ENCODE measurements at regions not wholly inside any gene's neighbourhood (a gene's known extent, or its start where the extent isn't known, plus 50 kb on each side); places are given as distances from the start of the nearest gene placed in this dataset.

DNA sequence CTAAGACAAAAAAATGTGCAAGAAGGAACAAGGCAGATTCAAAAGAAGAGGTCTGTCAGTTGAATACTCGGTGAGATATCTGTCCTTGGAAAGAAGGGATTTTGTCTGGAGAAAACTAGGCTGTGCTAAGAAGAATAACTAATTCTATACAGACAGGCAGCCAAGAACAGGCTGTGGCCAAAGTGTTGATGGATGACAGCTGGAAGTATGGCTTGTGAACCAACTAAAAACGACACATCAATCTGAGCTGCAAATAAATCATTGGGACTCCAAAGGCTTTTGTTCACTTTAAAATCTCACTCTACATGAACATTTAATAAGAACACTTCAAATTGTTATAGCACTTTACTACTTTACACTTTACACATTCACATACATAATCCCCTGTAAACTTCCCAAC is 70.5 kb upstream of the IGSF1 start:
- H3K27ac ChIP-seq (ENCODE audit: control insufficient read depth, insufficient read depth): no peak overlapping the region
- no peaks in the 10 kb centered on the region for H3K79me2 ChIP-seq (ENCODE audit: control insufficient read depth, insufficient read depth, low read length)
- H3K36me3 ChIP-seq (ENCODE audit: control insufficient read depth in 2 of 2, insufficient read depth in 2 of 2, low read length in 1 of 2): no peaks in the 10 kb centered on the region
- no peaks in the 10 kb centered on the region for H3K4me1 ChIP-seq (ENCODE audit: control insufficient read depth, insufficient read depth, low read length)
- no peak overlapping the region for H2AFZ ChIP-seq (ENCODE audit: control insufficient read depth, low read depth, low read length)
- no peak overlapping the region for H3K4me2 ChIP-seq (ENCODE audit: control insufficient read depth, insufficient read depth)
- POLR2A ChIA-PET: no interaction called here
- no peaks in the 10 kb centered on the region for H3K27me3 ChIP-seq (replicated peaks in 1 of 2; ENCODE audit: control insufficient read depth in 2 of 2, insufficient read depth in 2 of 2, low read length in 1 of 2)
- SMC1A ChIA-PET (ENCODE audit: uncharacterized antibody, unreplicated experiment): no interaction called here
- FAIRE-seq (no peak), ATAC-seq (no peak), DNase-seq (ENCODE audit: low read depth, low spot score) (no peak)
- no peak overlapping the region for H3K9ac ChIP-seq (ENCODE audit: control insufficient read depth, insufficient read depth, low read length)
- no peak for TF ChIP-seq NFYB (IDR thresholded peaks at IDR 0.05; ENCODE audit: insufficient read depth, low read depth, low read length)
- TF ChIP-seq SMC3 (IDR thresholded peaks at IDR 0.05; ENCODE audit: borderline replicate concordance, low read length): no peak
- no peak for TF ChIP-seq NFIC (IDR thresholded peaks at IDR 0.05; ENCODE audit: low read depth, low read length)
- TF ChIP-seq, protein P1, sequence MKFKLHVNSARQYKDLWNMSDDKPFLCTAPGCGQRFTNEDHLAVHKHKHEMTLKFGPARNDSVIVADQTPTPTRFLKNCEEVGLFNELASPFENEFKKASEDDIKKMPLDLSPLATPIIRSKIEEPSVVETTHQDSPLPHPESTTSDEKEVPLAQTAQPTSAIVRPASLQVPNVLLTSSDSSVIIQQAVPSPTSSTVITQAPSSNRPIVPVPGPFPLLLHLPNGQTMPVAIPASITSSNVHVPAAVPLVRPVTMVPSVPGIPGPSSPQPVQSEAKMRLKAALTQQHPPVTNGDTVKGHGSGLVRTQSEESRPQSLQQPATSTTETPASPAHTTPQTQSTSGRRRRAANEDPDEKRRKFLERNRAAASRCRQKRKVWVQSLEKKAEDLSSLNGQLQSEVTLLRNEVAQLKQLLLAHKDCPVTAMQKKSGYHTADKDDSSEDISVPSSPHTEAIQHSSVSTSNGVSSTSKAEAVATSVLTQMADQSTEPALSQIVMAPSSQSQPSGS (IDR thresholded peaks at IDR 0.05; ENCODE audit: low read length): no peak
- TF ChIP-seq BHLHE40 (IDR thresholded peaks at IDR 0.05; ENCODE audit: borderline replicate concordance in 1 of 2, low read depth in 2 of 2, low read length in 1 of 2): no peak
- TF ChIP-seq MYC (IDR thresholded peaks at IDR 0.05; ENCODE audit: insufficient read depth, insufficient read length, insufficient replicate concordance, low read length, severe bottlenecking): no peak
- TF ChIP-seq TARDBP (IDR thresholded peaks at IDR 0.05; ENCODE audit: borderline replicate concordance): no peak
- no peak for TF ChIP-seq CEBPB (IDR thresholded peaks at IDR 0.05; ENCODE audit: borderline replicate concordance in 1 of 2, low read depth in 2 of 2, low read length in 2 of 2)
- no peak for TF ChIP-seq POLR2AphosphoS5 (IDR thresholded peaks at IDR 0.05; ENCODE audit: low read length)
- TF ChIP-seq, protein P2, sequence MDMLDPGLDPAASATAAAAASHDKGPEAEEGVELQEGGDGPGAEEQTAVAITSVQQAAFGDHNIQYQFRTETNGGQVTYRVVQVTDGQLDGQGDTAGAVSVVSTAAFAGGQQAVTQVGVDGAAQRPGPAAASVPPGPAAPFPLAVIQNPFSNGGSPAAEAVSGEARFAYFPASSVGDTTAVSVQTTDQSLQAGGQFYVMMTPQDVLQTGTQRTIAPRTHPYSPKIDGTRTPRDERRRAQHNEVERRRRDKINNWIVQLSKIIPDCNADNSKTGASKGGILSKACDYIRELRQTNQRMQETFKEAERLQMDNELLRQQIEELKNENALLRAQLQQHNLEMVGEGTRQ (IDR thresholded peaks at IDR 0.05; ENCODE audit: borderline replicate concordance, low read depth, low read length): no peak
- TF ChIP-seq YY1 (IDR thresholded peaks at IDR 0.05; ENCODE audit: low read depth, low read length): no peak
- TF ChIP-seq RUNX3 (IDR thresholded peaks at IDR 0.05; ENCODE audit: low read length): no peak
- in situ Hi-C loops (cut with MboI) (no loop called here), intact Hi-C loops (cut with micrococcal nuclease; ENCODE audit: unreplicated experiment) (no loop called here)
- no TSS peak for BruUV-seq (replicated peaks)
- CTCF ChIA-PET: interaction anchor here (0.7 kb wide), 1 partner anchor 17 kb away, joined by 3 read pairs; no protein-coding TSS in a partner anchor
- H3K9me3 ChIP-seq (replicated peaks; ENCODE audit: control insufficient read depth, insufficient read depth, low read length): no peaks in the 10 kb centered on the region
- H3K4me3 ChIP-seq: no peak overlapping the region
- RAD21 ChIA-PET (ENCODE audit: unreplicated experiment): no interaction called here
- 0% methylated on average over 2 of the region's 2 CpGs for WGBS (ENCODE audit: insufficient coverage, insufficient replicate concordance, low lambda C conversion rate, missing lambda C conversion rate)
- H4K20me1 ChIP-seq (ENCODE audit: control insufficient read depth, insufficient read depth): no peaks in the 10 kb centered on the region

All from GM12878 (cell line).